K562 (cell line): ENCODE measurements at regions not wholly inside any gene's neighbourhood (a gene's known extent, or its start where the extent isn't known, plus 50 kb on each side); places are given as distances from the start of the nearest gene placed in this dataset.
A peak's percentile ranks its signal among the peaks of the same experiment; 100 is the strongest.

Source experiments
- ADNP ChIP-seq: fragments of 200-800 bp; sonication (Bioruptor generic); IDR thresholded peaks from 2 replicates; pipeline ENCODE4 v1.6.1; 2016; ENCODE audit warnings: missing genetic modification characterization, missing compliant biosample characterization
- ARID2 ChIP-seq: fragments of 450-650 bp; IDR thresholded peaks from 2 replicates; pipeline ENCODE4 v1.6.1; 2017; ENCODE audit warnings: antibody characterized with exemption, mild to moderate bottlenecking
- ATF3 ChIP-seq, 2 experiments: fragments of 450-650 bp in 1 of 2; sonication (generic) in 1 of 2; formaldehyde crosslinking in 1 of 2; IDR thresholded peaks in 1 of 2; conservative IDR thresholded peaks in 1 of 2; 2 replicates each; pipeline versions ENCODE4 v1.6.1 to v1.8.1; 2016 to 2023; ENCODE audit warnings: mild to moderate bottlenecking in 2 of 2, moderate library complexity in 2 of 2, inconsistent platforms in 1 of 2, missing genetic modification reagents in 1 of 2
- ATF7 ChIP-seq: fragments of 450-650 bp; IDR thresholded peaks from 2 replicates; pipeline ENCODE4 v1.7.1; 2014; ENCODE audit warnings: mild to moderate bottlenecking, moderate library complexity
- CC2D1A ChIP-seq: fragments of 450-650 bp; IDR thresholded peaks from 2 replicates; pipeline ENCODE4 v1.6.1; 2017; ENCODE audit warnings: mild to moderate bottlenecking
- CCAR2 ChIP-seq: fragments of 200-400 bp; formaldehyde crosslinking; IDR thresholded peaks from 2 replicates; pipeline ENCODE4 v1.6.1; 2017; ENCODE audit warnings: mild to moderate bottlenecking, low read depth, low read length
- CXXC5 ChIP-seq: fragments of 250-450 bp; sonication (Bioruptor Pico); IDR thresholded peaks from 2 replicates; pipeline ENCODE4 v1.8.0; 2022; ENCODE audit warnings: inconsistent platforms, mild to moderate bottlenecking, moderate library complexity
- ELF4 ChIP-seq: fragments of 450-650 bp; formaldehyde crosslinking; IDR thresholded peaks from 2 replicates; pipeline ENCODE4 v1.4.0; 2022; ENCODE audit warnings: missing genetic modification characterization
- IFI16 ChIP-seq: fragments of 250-450 bp; sonication (Bioruptor Pico); IDR thresholded peaks from 2 replicates; pipeline ENCODE4 v2.1.2; 2022; ENCODE audit warnings: mild to moderate bottlenecking, inconsistent platforms
- JUND ChIP-seq, 2 experiments: IDR thresholded peaks; 2 replicates in 1 of 2; 3 replicates in 1 of 2; pipeline ENCODE4 v1.6.1; 2011; ENCODE audit warnings: borderline replicate concordance in 2 of 2, low read depth in 2 of 2, low read length in 2 of 2, improper control_type of control experiment in 1 of 2, missing biosample characterization in 1 of 2, missing genetic modification characterization in 1 of 2, missing genetic modification reagents in 1 of 2
- LCOR ChIP-seq: sonication (generic); formaldehyde crosslinking; IDR thresholded peaks from 2 replicates; pipeline ENCODE4 v1.8.0; 2022; ENCODE audit warnings: mild to moderate bottlenecking, missing genetic modification reagents
- MYC ChIP-seq, 2 experiments: fragments of 250-450 bp in 1 of 2; sonication (Bioruptor Pico) in 1 of 2; IDR thresholded peaks; 2 replicates each; pipeline versions ENCODE4 v1.5.1 to v1.6.1; 2012 to 2021; ENCODE audit warnings: low read depth in 2 of 2, borderline replicate concordance in 1 of 2, improper control_type of control experiment in 1 of 2, low read length in 1 of 2, mild to moderate bottlenecking in 1 of 2, moderate library complexity in 1 of 2
- NFIC ChIP-seq: fragments of 450-650 bp; IDR thresholded peaks from 2 replicates; pipeline ENCODE4 v1.6.1; 2017; ENCODE audit warnings: mild to moderate bottlenecking, inconsistent platforms
- NFYB ChIP-seq: IDR thresholded peaks from 2 replicates; pipeline ENCODE4 v1.6.1; 2011; ENCODE audit warnings: mild to moderate bottlenecking, moderate library complexity; ENCODE audit not compliant: insufficient read length; ENCODE audit errors: extremely low read depth
- NKRF ChIP-seq: fragments of 450-650 bp; IDR thresholded peaks from 2 replicates; pipeline ENCODE4 v1.6.1; 2016; ENCODE audit warnings: borderline replicate concordance
- POLR2H ChIP-seq: IDR thresholded peaks from 2 replicates; pipeline ENCODE4 v1.6.1; 2016; ENCODE audit warnings: missing genetic modification characterization, low read depth, mild to moderate bottlenecking, control low read depth, missing compliant biosample characterization, moderate library complexity
- RCOR1 ChIP-seq, 2 experiments: IDR thresholded peaks; 2 replicates each; pipeline ENCODE4 v1.6.1; 2012; ENCODE audit warnings: low read depth in 2 of 2, low read length in 2 of 2, borderline replicate concordance in 1 of 2, improper control_type of control experiment in 1 of 2
- TCFL5 ChIP-seq: fragments of 250-450 bp; sonication (Bioruptor Pico); conservative IDR thresholded peaks from 2 replicates; pipeline ENCODE4 v1.6.1; 2021; ENCODE audit warnings: mild to moderate bottlenecking, moderate library complexity, matching md5 sums
- TRIM24 ChIP-seq, 2 experiments: fragments of 450-650 bp; IDR thresholded peaks; 2 replicates each; pipeline ENCODE4 v1.6.1; 2016
- TRIM28 ChIP-seq: fragments of 450-650 bp; IDR thresholded peaks from 2 replicates; pipeline ENCODE4 v1.6.1; 2017
- ZC3H4 ChIP-seq: sonication (generic); formaldehyde crosslinking; IDR thresholded peaks from 2 replicates; pipeline ENCODE4 v1.9.0; 2021; ENCODE audit warnings: missing genetic modification reagents, borderline replicate concordance
- ZMIZ1 ChIP-seq, 2 experiments: fragments of 150-350 bp in 1 of 2; IDR thresholded peaks; 2 replicates each; pipeline ENCODE4 v1.6.1; 2012 to 2016; ENCODE audit warnings: low read depth in 2 of 2, low read length in 2 of 2, mild to moderate bottlenecking in 1 of 2, moderate library complexity in 1 of 2

- peak in 1 of 2 experiments; percentile 56; a peak in 1 of 4 replicates for TF ChIP-seq RCOR1 (IDR thresholded peaks at IDR 0.05; ENCODE audit: borderline replicate concordance in 1 of 2, low read depth in 2 of 2, low read length in 2 of 2)
- no peak for TF ChIP-seq IFI16 (CRISPR knock-in tag)
- TF ChIP-seq NKRF: no peak
- no peak for TF ChIP-seq ZMIZ1 (IDR thresholded peaks at IDR 0.05; ENCODE audit: low read depth in 2 of 2, low read length in 2 of 2)
- peak; percentile 42; the same call in 1 of the 2 replicates for TF ChIP-seq POLR2H (tag)
- TF ChIP-seq CXXC5 (CRISPR knock-in tag): no peak
- TF ChIP-seq TCFL5 (CRISPR knock-in tag): no peak
- 0 out of 2 replicates have a peak, but pooled peaks have one; percentile 15 for TF ChIP-seq LCOR (CRISPR knock-in tag)
- 0 out of 2 replicates have a peak, but pooled peaks have one; percentile 58 for TF ChIP-seq ELF4
- peak in 1 of 2 experiments; percentile 37; a peak in 1 of 4 replicates for TF ChIP-seq TRIM24 (IDR thresholded peaks at IDR 0.05)
- peak; percentile 67 for TF ChIP-seq ATF7
- TF ChIP-seq ARID2: 0 out of 2 replicates have a peak, but pooled peaks have one; percentile 40
- TF ChIP-seq ATF3 (IDR thresholded peaks at IDR 0.05): peak; percentile 19; the same call in 1 of the 2 replicates
- TF ChIP-seq ATF3 (CRISPR knock-in tag; conservative IDR thresholded peaks at IDR 0.05): no peak
- no peak for TF ChIP-seq CCAR2
- TF ChIP-seq CC2D1A: peak; percentile 79
- no peak for TF ChIP-seq ZC3H4 (CRISPR knock-in tag)
- TF ChIP-seq MYC (IDR thresholded peaks at IDR 0.05; ENCODE audit: low read depth, low read length): 0 out of 2 replicates have a peak, but pooled peaks have one; percentile 12
- no peak for TF ChIP-seq MYC (CRISPR knock-in tag; IDR thresholded peaks at IDR 0.05; ENCODE audit: borderline replicate concordance, low read depth)
- peak; percentile 53; the same call in 1 of the 2 replicates for TF ChIP-seq JUND (IDR thresholded peaks at IDR 0.05; ENCODE audit: borderline replicate concordance, low read depth, low read length)
- peak; percentile 50; the same call in 2 of the 3 replicates for TF ChIP-seq JUND (tag; IDR thresholded peaks at IDR 0.05; ENCODE audit: borderline replicate concordance, low read depth, low read length)
- no peak for TF ChIP-seq NFIC
- peak; percentile 58 for TF ChIP-seq NFYB
- 0 out of 2 replicates have a peak, but pooled peaks have one; percentile 37 for TF ChIP-seq TRIM28
- TF ChIP-seq ADNP (tag): no peak
Observed at GRCh38 chr11:109946322-109946846, 146.8 kb upstream of the ZC3H12C start (continued).
